ENCODE measurements at regions not wholly inside any gene's neighbourhood (a gene's known extent, or its start where the extent isn't known, plus 50 kb on each side); places are given as distances from the start of the nearest gene placed in this dataset.

GRCh38 chr5:53334431-53334941 lies 145.9 kb upstream of the FST start:
- Histone ChIP-seq H3K79me2 (ENCODE audit: insufficient read depth, low read depth, low read length) (no peaks in the 10 kb centered on the region), H3K4me2 (ENCODE audit: low read length) (no peak overlapping the region), H3K36me3 (ENCODE audit: insufficient read depth, low read length) (no peaks in the 10 kb centered on the region), H3K27ac (ENCODE audit: low read depth, low read length, poor library complexity, severe bottlenecking) (no peak overlapping the region), H3K4me3 (ENCODE audit: low read depth, low read length, poor library complexity, severe bottlenecking) (no peak overlapping the region), H3K9me2 (ENCODE audit: insufficient read depth, low read length) (no peaks in the 10 kb centered on the region), H3K9me3 (ENCODE audit: low read length) (no peaks in the 10 kb centered on the region), H4K20me1 (ENCODE audit: insufficient read depth, low read length) (no peaks in the 10 kb centered on the region), H2AFZ (ENCODE audit: low read length) (no peak overlapping the region), H3K4me1 (ENCODE audit: insufficient read depth, low read length, poor library complexity, severe bottlenecking) (no peaks in the 10 kb centered on the region)
- no peak for TF ChIP-seq CTCF (conservative IDR thresholded peaks at IDR 0.05; ENCODE audit: low read length)
- no peak for TF ChIP-seq EZH2phosphoT487 (IDR thresholded peaks at IDR 0.05; ENCODE audit: borderline replicate concordance, low read depth, low read length)
- no TSS peak for BruUV-seq (replicated peaks)
- ChIA-PET CTCF (ENCODE audit: unreplicated experiment) (no interaction called here), POLR2A (no interaction called here)
- intact Hi-C loops (cut with micrococcal nuclease; ENCODE audit: unreplicated experiment) = no loop called here
- DNase-seq (ENCODE audit: low spot score) = no peak

- intact Hi-C loops (cut with micrococcal nuclease; ENCODE audit: unreplicated experiment) = no loop called here
- no peaks in the 10 kb centered on the region for H3K4me1 ChIP-seq (ENCODE audit: insufficient read depth, low read length, poor library complexity, severe bottlenecking)
- no peak overlapping the region for H3K4me3 ChIP-seq (ENCODE audit: low read depth, low read length, poor library complexity, severe bottlenecking)
- BruUV-seq (replicated peaks) = no TSS peak
- no peaks in the 10 kb centered on the region for H3K36me3 ChIP-seq (ENCODE audit: insufficient read depth, low read length)
- H3K4me2 ChIP-seq (ENCODE audit: low read length) = no peak overlapping the region
- no peaks in the 10 kb centered on the region for H3K9me2 ChIP-seq (ENCODE audit: insufficient read depth, low read length)
- TF ChIP-seq CTCF (conservative IDR thresholded peaks at IDR 0.05; ENCODE audit: low read length) (no peak), EZH2phosphoT487 (IDR thresholded peaks at IDR 0.05; ENCODE audit: borderline replicate concordance, low read depth, low read length) (no peak)
- H2AFZ ChIP-seq (ENCODE audit: low read length) = no peak overlapping the region
- no peak for DNase-seq (ENCODE audit: low spot score)
- no peaks in the 10 kb centered on the region for H3K9me3 ChIP-seq (ENCODE audit: low read length)
- no peak overlapping the region for H3K27ac ChIP-seq (ENCODE audit: low read depth, low read length, poor library complexity, severe bottlenecking)
- ChIA-PET CTCF (ENCODE audit: unreplicated experiment) (no interaction called here), POLR2A (interaction anchor here (0.6 kb wide), 1 partner anchor 11 kb away, joined by 7 read pairs; no protein-coding TSS in a partner anchor)
- no peaks in the 10 kb centered on the region for H4K20me1 ChIP-seq (ENCODE audit: insufficient read depth, low read length)
- H3K79me2 ChIP-seq (ENCODE audit: insufficient read depth, low read depth, low read length) = no peaks in the 10 kb centered on the region
Observed at GRCh38 chr5:53335115-53335514, 145.3 kb upstream of the FST start.

- DNase-seq (ENCODE audit: low spot score) = no peak
- Histone ChIP-seq H3K9me2 (ENCODE audit: insufficient read depth, low read length) (no peaks in the 10 kb centered on the region), H3K4me1 (ENCODE audit: insufficient read depth, low read length, poor library complexity, severe bottlenecking) (no peaks in the 10 kb centered on the region), H3K79me2 (ENCODE audit: insufficient read depth, low read depth, low read length) (no peaks in the 10 kb centered on the region), H3K4me3 (ENCODE audit: low read depth, low read length, poor library complexity, severe bottlenecking) (no peak overlapping the region), H2AFZ (ENCODE audit: low read length) (no peak overlapping the region), H4K20me1 (ENCODE audit: insufficient read depth, low read length) (no peaks in the 10 kb centered on the region), H3K4me2 (ENCODE audit: low read length) (no peak overlapping the region), H3K36me3 (ENCODE audit: insufficient read depth, low read length) (no peaks in the 10 kb centered on the region), H3K9me3 (ENCODE audit: low read length) (no peaks in the 10 kb centered on the region), H3K27ac (ENCODE audit: low read depth, low read length, poor library complexity, severe bottlenecking) (no peak overlapping the region)
- BruUV-seq (replicated peaks) = no TSS peak
- ChIA-PET POLR2A (no interaction called here), CTCF (ENCODE audit: unreplicated experiment) (no interaction called here)
- TF ChIP-seq EZH2phosphoT487 (IDR thresholded peaks at IDR 0.05; ENCODE audit: borderline replicate concordance, low read depth, low read length) (no peak), CTCF (conservative IDR thresholded peaks at IDR 0.05; ENCODE audit: low read length) (no peak)
- intact Hi-C loops (cut with micrococcal nuclease; ENCODE audit: unreplicated experiment) = no loop called here
Observed at GRCh38 chr5:53337827-53338226, 142.6 kb upstream of the FST start.

All from OCI-LY7 (cell line).